K562 (cell line): ENCODE measurements at regions not wholly inside any gene's neighbourhood (a gene's known extent, or its start where the extent isn't known, plus 50 kb on each side); places are given as distances from the start of the nearest gene placed in this dataset.
A peak's percentile ranks its signal among the peaks of the same experiment; 100 is the strongest.
"Not testable (repeated sequence)": the region's sequence is repeated elsewhere in the genome, so short reads cannot be mapped to it uniquely, and the experiment has no call there.

Experiments used
- ATAC-seq: fragments of 200-7000 bp; cut with Tn5 transposase; 3 replicates; pipeline ENCODE4 v1.9.1; 2020; ENCODE audit warnings: moderate library complexity
- BruUV-seq: library from RNA; stranded (reverse); fragments of 400-500 nt; replicated peaks from 2 replicates; lab custom pipeline; 2021; lab: Mats Ljungman, UMichigan
- CTCF ChIA-PET: fragments of 300-600 bp; formaldehyde crosslinking; extraction: SDS; loops from one replicate; lab custom pipeline; 2021; ENCODE audit warnings: low intra/inter-chr PET ratio; lab: Yijun Ruan, JAX
- POLR2A ChIA-PET: fragments of 300-600, 350-650 bp; sonication (Branson Sonifier 250); formaldehyde crosslinking; extraction: SDS; loops from one replicate; lab custom pipeline; 2021; ENCODE audit warnings: antibody characterized with exemption, inconsistent platforms; lab: Yijun Ruan, JAX
- DNase-seq, 4 experiments: peaks; one replicate each; pipeline versions ENCODE4 v3.0.0 to v3.0.0-alpha.2; 2011 to 2018; ENCODE audit warnings: low spot score in 3 of 4, mixed read lengths in 3 of 4; ENCODE audit errors: extremely low read depth in 1 of 4
- FAIRE-seq: peaks from 2 replicates; lab custom pipeline; 2011; peaks lifted over from hg19 to GRCh38; lab: Jason Lieb, UNC
- H2AFZ ChIP-seq: 2 replicates; pipeline ENCODE4 v1.6.0; 2011; ENCODE audit warnings: low read depth, low read length, control low read depth, inconsistent platforms
- H3K27ac ChIP-seq: fragments of 200-600 bp; 3 replicates; pipeline ENCODE4 v1.8.0; 2011; ENCODE audit warnings: low read depth, mild to moderate bottlenecking, control low read depth, inconsistent platforms, low read length, moderate library complexity, mixed read lengths; ENCODE audit errors: extremely low read depth
- H3K27me3 ChIP-seq, 2 experiments: fragments of 300-600 bp in 1 of 2; 2 replicates in 1 of 2; 3 replicates in 1 of 2; pipeline versions ENCODE4 v1.6.0 to v1.8.0; 2011; ENCODE audit warnings: inconsistent platforms in 2 of 2, low read length in 2 of 2, mild to moderate bottlenecking in 1 of 2, mixed read lengths in 1 of 2, moderate library complexity in 1 of 2; ENCODE audit not compliant: control insufficient read depth in 2 of 2, insufficient read depth in 2 of 2
- H3K36me3 ChIP-seq: fragments of 300-600 bp; 3 replicates; pipeline ENCODE4 v1.8.0; 2011; ENCODE audit warnings: mild to moderate bottlenecking, low read length, inconsistent platforms; ENCODE audit not compliant: control insufficient read depth, insufficient read depth
- H3K4me1 ChIP-seq, 2 experiments: fragments of 200-600 bp in 1 of 2; replicated peaks in 1 of 2; 2 replicates in 1 of 2; 3 replicates in 1 of 2; pipeline versions ENCODE4 v1.5.1 to v1.8.0; 2011; ENCODE audit warnings: inconsistent platforms in 2 of 2, low read length in 2 of 2, mild to moderate bottlenecking in 1 of 2, mixed read lengths in 1 of 2, moderate library complexity in 1 of 2; ENCODE audit not compliant: control insufficient read depth in 2 of 2, insufficient read depth in 2 of 2
- H3K4me2 ChIP-seq: 2 replicates; pipeline ENCODE4 v1.6.1; 2011; ENCODE audit warnings: low read length, control low read depth, inconsistent platforms, mixed read lengths; ENCODE audit not compliant: insufficient read depth
- H3K4me3 ChIP-seq: fragments of 200-600 bp; sonication (generic), shearing (Covaris generic); 2 replicates; pipeline ENCODE4 v1.5.1; 2016; ENCODE audit warnings: control low read depth, inconsistent platforms
- H3K79me2 ChIP-seq: fragments of 200-600 bp; 3 replicates; pipeline ENCODE4 v1.8.0; 2011; ENCODE audit warnings: low read length, inconsistent platforms; ENCODE audit not compliant: control insufficient read depth, insufficient read depth
- H3K9ac ChIP-seq, 2 experiments: 2 replicates each; pipeline versions ENCODE4 v1.6.0 to v1.6.1; 2011; ENCODE audit warnings: low read depth in 2 of 2, low read length in 2 of 2, control low read depth in 1 of 2, inconsistent platforms in 1 of 2, mild to moderate bottlenecking in 1 of 2, mixed read lengths in 1 of 2; ENCODE audit not compliant: insufficient read depth in 1 of 2
- H3K9me1 ChIP-seq: one replicate; pipeline ENCODE4 v1.6.0; 2011; ENCODE audit warnings: inconsistent platforms, mild to moderate bottlenecking, low read length, moderate library complexity; ENCODE audit not compliant: control insufficient read depth, insufficient read depth
- H3K9me3 ChIP-seq: replicated peaks from 2 replicates; pipeline ENCODE4 v1.5.1; 2011; ENCODE audit warnings: low read depth, low read length, inconsistent platforms; ENCODE audit not compliant: control insufficient read depth, insufficient read depth
- H4K20me1 ChIP-seq: replicated peaks from 2 replicates; pipeline ENCODE4 v1.6.1; 2011; ENCODE audit warnings: low read length, inconsistent platforms, mixed read lengths; ENCODE audit not compliant: control insufficient read depth, insufficient read depth
- ZNF354B ChIP-seq: fragments of 250-450 bp; sonication (Bioruptor Pico); IDR thresholded peaks from 2 replicates; pipeline ENCODE4 v1.4.0; 2020
- ZNF507 ChIP-seq: conservative IDR thresholded peaks from 2 replicates; pipeline ENCODE4 v1.6.1; 2017; ENCODE audit warnings: missing genetic modification characterization, missing compliant biosample characterization
- WGBS: fragments of 100-300 bp; shearing (Covaris generic); methylation state at CpG from one replicate; pipeline ENCODE4 v1.1.6; 2016; ENCODE audit warnings: low coverage, mixed read lengths; ENCODE audit not compliant: insufficient coverage; ENCODE audit errors: missing lambda C conversion rate; 5-methylcytosine and 5-hydroxymethylcytosine counted together
- in situ Hi-C: fragments of 300-500 bp; cut with MboI; formaldehyde crosslinking; loops from 4 replicates; pipeline ENCODE4 v1.15.0; 2018; ENCODE audit warnings: inconsistent platforms, mixed read lengths
- intact Hi-C: fragments of 100-400 bp; cut with micrococcal nuclease; formaldehyde crosslinking; loops from 2 replicates; pipeline ENCODE4 v1.14.2; 2022

- H3K4me2 ChIP-seq, H3K27me3 ChIP-seq, in situ Hi-C loops, H3K9ac ChIP-seq, H3K4me3 ChIP-seq, H3K27ac ChIP-seq, H3K36me3 ChIP-seq, BruUV-seq, FAIRE-seq, POLR2A ChIA-PET, intact Hi-C loops, DNase-seq, H3K9me3 ChIP-seq, H3K9me1 ChIP-seq, H3K79me2 ChIP-seq, H2AFZ ChIP-seq, H4K20me1 ChIP-seq, CTCF ChIA-PET, H3K4me1 ChIP-seq: not testable (repeated sequence)
- ATAC-seq: peak; percentile 76
- 48% methylated on average over 2 of the region's 6 CpGs for WGBS
These were observed 123.0 kb downstream of the SRGAP2 start for GRCh38 chr1:206326159-206326939.

GRCh38 chr1:206331597-206331996 lies 128.3 kb downstream of the SRGAP2 start:
- CTCF ChIA-PET, H3K36me3 ChIP-seq, H4K20me1 ChIP-seq, intact Hi-C loops, POLR2A ChIA-PET, DNase-seq, H3K4me1 ChIP-seq, H3K9ac ChIP-seq, H3K79me2 ChIP-seq, ATAC-seq, H3K9me1 ChIP-seq, BruUV-seq, H3K27ac ChIP-seq, H3K4me2 ChIP-seq, H3K27me3 ChIP-seq, H3K9me3 ChIP-seq, in situ Hi-C loops, FAIRE-seq, H3K4me3 ChIP-seq, H2AFZ ChIP-seq: not testable (repeated sequence)
- TF ChIP-seq ZNF354B (CRISPR knock-in tag) (peak; percentile 60; the same call in 1 of the 2 replicates), ZNF507 (tag) (peak; percentile 91)
- no CpG with 5 or more reads among the region's 5 CpGs for WGBS

DNA sequence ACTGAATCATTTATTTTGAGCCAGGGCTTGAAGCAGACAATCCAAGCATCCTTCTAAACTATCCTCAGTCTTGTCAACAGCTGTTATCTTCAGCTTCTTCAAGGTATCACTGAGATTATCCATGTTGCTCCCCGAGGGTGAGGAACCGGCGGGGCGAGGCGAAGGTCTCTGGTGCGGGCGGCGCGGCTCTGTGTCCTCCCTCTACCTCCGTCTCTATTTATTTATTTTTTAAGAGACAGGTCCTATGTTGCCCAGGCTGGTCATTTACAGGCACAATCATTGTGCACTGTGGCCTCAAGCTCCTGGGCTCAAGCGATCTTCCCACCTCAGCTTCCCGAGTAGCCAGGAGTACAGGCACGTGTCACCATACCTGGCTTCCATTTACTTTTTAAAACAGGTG lies 130.0 kb downstream of the SRGAP2 start:
- H3K27ac ChIP-seq, H3K36me3 ChIP-seq, FAIRE-seq, H3K9me1 ChIP-seq, H4K20me1 ChIP-seq, H3K9me3 ChIP-seq, H3K9ac ChIP-seq, CTCF ChIA-PET, BruUV-seq, H3K79me2 ChIP-seq, H3K4me2 ChIP-seq, H3K4me1 ChIP-seq, in situ Hi-C loops, H3K27me3 ChIP-seq, intact Hi-C loops, POLR2A ChIA-PET, H3K4me3 ChIP-seq, H2AFZ ChIP-seq, DNase-seq, ATAC-seq: not testable (repeated sequence)
- WGBS: no CpG with 5 or more reads among the region's 13 CpGs
